ENCODE measurements at regions not wholly inside any gene's neighbourhood (a gene's known extent, or its start where the extent isn't known, plus 50 kb on each side); places are given as distances from the start of the nearest gene placed in this dataset.
"Not testable (repeated sequence)": the region's sequence is repeated elsewhere in the genome, so short reads cannot be mapped to it uniquely, and the experiment has no call there.

GRCh38 chr11:21752475-21753243 lies 440.2 kb upstream of the ANO5 start:
- TF ChIP-seq, protein P1, sequence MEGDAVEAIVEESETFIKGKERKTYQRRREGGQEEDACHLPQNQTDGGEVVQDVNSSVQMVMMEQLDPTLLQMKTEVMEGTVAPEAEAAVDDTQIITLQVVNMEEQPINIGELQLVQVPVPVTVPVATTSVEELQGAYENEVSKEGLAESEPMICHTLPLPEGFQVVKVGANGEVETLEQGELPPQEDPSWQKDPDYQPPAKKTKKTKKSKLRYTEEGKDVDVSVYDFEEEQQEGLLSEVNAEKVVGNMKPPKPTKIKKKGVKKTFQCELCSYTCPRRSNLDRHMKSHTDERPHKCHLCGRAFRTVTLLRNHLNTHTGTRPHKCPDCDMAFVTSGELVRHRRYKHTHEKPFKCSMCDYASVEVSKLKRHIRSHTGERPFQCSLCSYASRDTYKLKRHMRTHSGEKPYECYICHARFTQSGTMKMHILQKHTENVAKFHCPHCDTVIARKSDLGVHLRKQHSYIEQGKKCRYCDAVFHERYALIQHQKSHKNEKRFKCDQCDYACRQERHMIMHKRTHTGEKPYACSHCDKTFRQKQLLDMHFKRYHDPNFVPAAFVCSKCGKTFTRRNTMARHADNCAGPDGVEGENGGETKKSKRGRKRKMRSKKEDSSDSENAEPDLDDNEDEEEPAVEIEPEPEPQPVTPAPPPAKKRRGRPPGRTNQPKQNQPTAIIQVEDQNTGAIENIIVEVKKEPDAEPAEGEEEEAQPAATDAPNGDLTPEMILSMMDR (IDR thresholded peaks at IDR 0.05): not testable (repeated sequence)
- TF ChIP-seq POLR2A (IDR thresholded peaks at IDR 0.05): not testable (repeated sequence)

All from heart left ventricle (tissue), 13 donors.